ENCODE measurements at regions not wholly inside any gene's neighbourhood (a gene's known extent, or its start where the extent isn't known, plus 50 kb on each side); places are given as distances from the start of the nearest gene placed in this dataset.

DNA sequence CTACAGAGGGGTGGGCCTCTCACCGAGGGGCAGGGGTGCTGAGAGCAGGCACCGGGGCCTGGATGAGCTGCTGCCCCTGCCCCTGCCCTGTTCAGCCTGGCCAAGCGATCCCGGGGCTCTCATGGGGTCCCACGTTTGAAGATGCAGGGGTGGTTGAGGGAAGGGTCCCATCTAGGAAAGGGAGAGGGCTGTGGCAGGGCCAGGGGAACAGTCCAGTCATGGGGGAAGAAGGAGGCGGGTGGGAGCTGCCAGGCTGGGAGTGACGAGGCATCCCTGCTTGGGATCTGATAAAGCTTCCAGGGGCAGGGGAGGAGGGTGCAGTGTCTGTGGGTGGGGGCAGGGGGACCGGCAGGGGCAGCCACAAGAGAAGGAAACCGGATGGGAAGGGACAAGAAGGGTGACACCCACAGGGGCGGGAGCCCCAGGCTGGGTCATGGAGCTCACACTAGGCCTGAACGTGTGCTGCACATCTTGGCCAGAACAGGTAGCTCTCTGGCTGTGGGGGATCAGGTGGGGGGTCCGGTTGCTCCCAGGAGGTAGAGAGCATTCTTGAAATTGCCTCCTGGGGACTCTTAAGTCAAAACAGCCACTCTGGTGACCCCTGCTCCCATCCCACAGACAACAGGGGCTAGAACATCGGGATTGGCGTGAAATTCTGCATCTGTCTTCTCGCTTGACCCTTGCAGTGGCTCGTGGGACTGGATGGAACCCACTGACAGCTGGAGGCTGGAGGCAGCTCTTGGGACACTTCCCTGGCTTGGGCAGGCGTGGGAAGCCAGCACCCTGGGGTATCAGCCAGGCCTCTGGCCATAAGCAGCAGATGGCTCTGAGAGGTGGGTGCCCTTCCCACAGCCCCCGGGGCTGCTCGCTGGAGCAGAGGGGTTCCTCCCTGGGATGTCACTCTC is 58.0 kb upstream of the GATA5 start:
- Histone ChIP-seq H3K4me3 (ENCODE audit: low read length) (no peak overlapping the region), H3K4me1 (ENCODE audit: control insufficient read depth, insufficient read depth, low read length) (no peaks in the 10 kb centered on the region), H3K36me3 (ENCODE audit: control insufficient read depth, insufficient read depth, low read length) (no peaks in the 10 kb centered on the region), H3K27ac (ENCODE audit: low read length) (no peak overlapping the region), H3K9me3 (ENCODE audit: control insufficient read depth, insufficient read depth, low read length) (no peaks in the 10 kb centered on the region), H3K27me3 (ENCODE audit: control insufficient read depth, insufficient read depth, low read length) (no peaks in the 10 kb centered on the region)
- Mint-ChIP-seq H3K36me3 (no peaks in the 10 kb centered on the region), H3K27me3 (ENCODE audit: low read depth in 2 of 2) (no peaks in the 10 kb centered on the region), H3K27ac (no peak overlapping the region), H3K9me3 (no peaks in the 10 kb centered on the region), H3K4me1 (no peaks in the 10 kb centered on the region), H3K4me3 (no peak overlapping the region)
- no peak for DNase-seq
- 69% methylated on average over 19 of the region's 19 CpGs for WGBS (ENCODE audit: insufficient coverage)
- TF ChIP-seq, protein P1, sequence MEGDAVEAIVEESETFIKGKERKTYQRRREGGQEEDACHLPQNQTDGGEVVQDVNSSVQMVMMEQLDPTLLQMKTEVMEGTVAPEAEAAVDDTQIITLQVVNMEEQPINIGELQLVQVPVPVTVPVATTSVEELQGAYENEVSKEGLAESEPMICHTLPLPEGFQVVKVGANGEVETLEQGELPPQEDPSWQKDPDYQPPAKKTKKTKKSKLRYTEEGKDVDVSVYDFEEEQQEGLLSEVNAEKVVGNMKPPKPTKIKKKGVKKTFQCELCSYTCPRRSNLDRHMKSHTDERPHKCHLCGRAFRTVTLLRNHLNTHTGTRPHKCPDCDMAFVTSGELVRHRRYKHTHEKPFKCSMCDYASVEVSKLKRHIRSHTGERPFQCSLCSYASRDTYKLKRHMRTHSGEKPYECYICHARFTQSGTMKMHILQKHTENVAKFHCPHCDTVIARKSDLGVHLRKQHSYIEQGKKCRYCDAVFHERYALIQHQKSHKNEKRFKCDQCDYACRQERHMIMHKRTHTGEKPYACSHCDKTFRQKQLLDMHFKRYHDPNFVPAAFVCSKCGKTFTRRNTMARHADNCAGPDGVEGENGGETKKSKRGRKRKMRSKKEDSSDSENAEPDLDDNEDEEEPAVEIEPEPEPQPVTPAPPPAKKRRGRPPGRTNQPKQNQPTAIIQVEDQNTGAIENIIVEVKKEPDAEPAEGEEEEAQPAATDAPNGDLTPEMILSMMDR (IDR thresholded peaks at IDR 0.05) = no peak
- intact Hi-C loops (cut with micrococcal nuclease) = no loop called here
- ATAC-seq = no peak

DNA sequence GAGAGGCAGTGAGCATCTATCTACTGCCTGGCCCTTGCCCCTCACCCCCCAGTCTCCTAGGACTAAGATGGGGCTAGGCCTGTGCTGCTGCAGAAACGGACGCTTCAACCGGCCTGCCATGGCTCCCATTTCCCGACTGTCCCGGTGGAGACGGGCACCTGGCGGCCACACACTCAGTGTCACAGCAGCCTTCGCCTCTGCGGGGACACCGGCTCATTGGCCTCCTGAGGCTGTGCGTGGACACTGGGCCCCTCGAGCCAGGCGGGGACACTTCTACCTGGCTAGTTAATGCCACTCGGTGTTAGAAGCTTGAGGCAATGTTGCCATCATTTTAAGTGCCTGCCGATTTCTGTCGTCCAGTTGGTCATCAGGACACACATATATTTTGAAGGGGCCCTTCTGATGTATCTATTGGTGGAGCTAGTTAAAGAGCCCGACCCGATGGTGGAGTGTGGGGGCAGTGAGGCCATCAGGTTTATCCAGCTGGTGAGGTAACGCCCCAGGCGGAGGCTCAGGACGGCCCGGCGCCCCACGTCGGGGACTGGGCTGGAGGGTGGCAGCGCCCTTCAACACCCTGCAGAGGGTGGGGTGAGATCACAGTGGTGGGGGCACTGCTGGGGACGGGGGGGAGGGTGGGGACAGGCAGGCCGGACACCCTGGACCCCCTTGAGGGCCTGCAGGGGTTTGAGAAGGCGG is 58.9 kb upstream of the GATA5 start:
- intact Hi-C loops (cut with micrococcal nuclease) = no loop called here
- no peaks in the 10 kb centered on the region for H3K9me3 ChIP-seq (ENCODE audit: control insufficient read depth, insufficient read depth, low read length)
- no peaks in the 10 kb centered on the region for H3K4me1 ChIP-seq (ENCODE audit: control insufficient read depth, insufficient read depth, low read length)
- TF ChIP-seq, protein P1 (IDR thresholded peaks at IDR 0.05) = no peak
- ATAC-seq (no peak), DNase-seq (no peak)
- H3K4me3 Mint-ChIP-seq = no peak overlapping the region
- H3K36me3 Mint-ChIP-seq = no peaks in the 10 kb centered on the region
- no peak overlapping the region for H3K4me3 ChIP-seq (ENCODE audit: low read length)
- 89% methylated on average over 29 of the region's 29 CpGs for WGBS (ENCODE audit: insufficient coverage)
- H3K36me3 ChIP-seq (ENCODE audit: control insufficient read depth, insufficient read depth, low read length) = no peaks in the 10 kb centered on the region
- no peaks in the 10 kb centered on the region for H3K4me1 Mint-ChIP-seq
- H3K27ac ChIP-seq (ENCODE audit: low read length) = no peak overlapping the region
- no peak overlapping the region for H3K27ac Mint-ChIP-seq
- no peaks in the 10 kb centered on the region for H3K9me3 Mint-ChIP-seq
- no peaks in the 10 kb centered on the region for H3K27me3 ChIP-seq (ENCODE audit: control insufficient read depth, insufficient read depth, low read length)
- no peaks in the 10 kb centered on the region for H3K27me3 Mint-ChIP-seq (ENCODE audit: low read depth in 2 of 2)

DNA sequence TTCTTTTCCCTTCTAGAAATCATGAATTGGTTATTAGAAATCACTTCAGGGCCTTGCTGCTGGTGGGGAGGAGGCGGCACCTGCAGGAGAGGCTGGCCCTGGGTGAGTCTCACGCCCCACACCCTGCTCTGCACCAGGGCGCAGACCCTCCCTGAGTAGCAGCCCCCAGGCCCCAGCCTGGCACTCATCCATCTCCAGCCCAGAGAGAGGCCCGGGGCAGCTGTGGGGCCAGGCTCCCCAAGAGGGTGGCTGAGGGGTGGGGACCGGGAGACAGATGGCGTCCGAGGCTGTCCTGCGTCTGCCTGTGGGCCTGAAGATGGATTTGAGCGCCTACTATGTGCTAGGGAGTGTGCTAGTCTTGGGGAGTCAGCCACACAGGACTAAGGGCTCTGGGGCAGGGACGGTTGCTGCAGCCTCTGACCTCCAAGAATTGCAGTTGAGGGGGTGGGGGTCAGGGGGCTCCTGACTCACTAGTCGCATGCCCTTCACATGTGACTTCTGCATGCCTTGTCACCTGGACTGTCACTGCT is 59.6 kb upstream of the GATA5 start:
- Mint-ChIP-seq H3K27me3 (ENCODE audit: low read depth in 2 of 2) (no peaks in the 10 kb centered on the region), H3K27ac (no peak overlapping the region), H3K4me3 (no peak overlapping the region), H3K9me3 (no peaks in the 10 kb centered on the region), H3K36me3 (no peaks in the 10 kb centered on the region), H3K4me1 (no peaks in the 10 kb centered on the region)
- no peak overlapping the region for H3K4me3 ChIP-seq (ENCODE audit: low read length)
- DNase-seq (no peak), ATAC-seq (no peak)
- H3K4me1 ChIP-seq (ENCODE audit: control insufficient read depth, insufficient read depth, low read length) = no peaks in the 10 kb centered on the region
- no peaks in the 10 kb centered on the region for H3K36me3 ChIP-seq (ENCODE audit: control insufficient read depth, insufficient read depth, low read length)
- no peak overlapping the region for H3K27ac ChIP-seq (ENCODE audit: low read length)
- WGBS (ENCODE audit: insufficient coverage) = 84% methylated on average over 11 of the region's 11 CpGs
- H3K27me3 ChIP-seq (ENCODE audit: control insufficient read depth, insufficient read depth, low read length) = no peaks in the 10 kb centered on the region
- intact Hi-C loops (cut with micrococcal nuclease) = no loop called here
- TF ChIP-seq, protein P1 (IDR thresholded peaks at IDR 0.05) = no peak
- H3K9me3 ChIP-seq (ENCODE audit: control insufficient read depth, insufficient read depth, low read length) = no peaks in the 10 kb centered on the region

Measured in natural killer cell (primary cell).